OCI-LY7 (cell line): ENCODE measurements at regions not wholly inside any gene's neighbourhood (a gene's known extent, or its start where the extent isn't known, plus 50 kb on each side); places are given as distances from the start of the nearest gene placed in this dataset.

Source experiments
- EZH2phosphoT487 ChIP-seq: fragments of 200-600 bp; sonication (generic); IDR thresholded peaks from 2 replicates; pipeline ENCODE4 v1.6.1; 2018; ENCODE audit warnings: low read depth, borderline replicate concordance, mild to moderate bottlenecking, mixed run types, antibody characterized with exemption, low read length, moderate library complexity, mixed read lengths
- TF ChIP-seq, protein P1 (sequence below): fragments of 200-600 bp; sonication (generic); conservative IDR thresholded peaks from 2 replicates; pipeline ENCODE4 v1.5.1; 2014; ENCODE audit warnings: mild to moderate bottlenecking, antibody characterized with exemption, low read length, moderate library complexity, mixed read lengths

DNA sequence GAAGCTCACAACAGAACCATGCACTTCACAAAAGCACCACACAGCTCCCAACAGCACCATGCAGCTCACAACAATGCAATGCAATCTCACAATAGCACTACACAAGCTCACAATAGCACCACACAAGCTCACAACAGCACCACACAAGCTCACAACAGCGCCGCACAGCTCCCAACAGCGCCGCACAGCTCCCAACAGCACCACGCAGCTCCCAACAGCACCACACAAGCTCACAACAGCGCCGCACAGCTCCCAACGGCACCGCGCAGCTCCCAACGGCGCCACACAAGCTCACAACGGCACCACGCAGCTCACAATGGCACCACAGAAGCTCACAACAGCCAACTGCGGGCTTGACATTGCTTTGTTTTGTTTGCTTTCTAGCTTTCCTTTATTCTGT is 198.1 kb downstream of the DLL1 start:
- TF ChIP-seq, protein P1, sequence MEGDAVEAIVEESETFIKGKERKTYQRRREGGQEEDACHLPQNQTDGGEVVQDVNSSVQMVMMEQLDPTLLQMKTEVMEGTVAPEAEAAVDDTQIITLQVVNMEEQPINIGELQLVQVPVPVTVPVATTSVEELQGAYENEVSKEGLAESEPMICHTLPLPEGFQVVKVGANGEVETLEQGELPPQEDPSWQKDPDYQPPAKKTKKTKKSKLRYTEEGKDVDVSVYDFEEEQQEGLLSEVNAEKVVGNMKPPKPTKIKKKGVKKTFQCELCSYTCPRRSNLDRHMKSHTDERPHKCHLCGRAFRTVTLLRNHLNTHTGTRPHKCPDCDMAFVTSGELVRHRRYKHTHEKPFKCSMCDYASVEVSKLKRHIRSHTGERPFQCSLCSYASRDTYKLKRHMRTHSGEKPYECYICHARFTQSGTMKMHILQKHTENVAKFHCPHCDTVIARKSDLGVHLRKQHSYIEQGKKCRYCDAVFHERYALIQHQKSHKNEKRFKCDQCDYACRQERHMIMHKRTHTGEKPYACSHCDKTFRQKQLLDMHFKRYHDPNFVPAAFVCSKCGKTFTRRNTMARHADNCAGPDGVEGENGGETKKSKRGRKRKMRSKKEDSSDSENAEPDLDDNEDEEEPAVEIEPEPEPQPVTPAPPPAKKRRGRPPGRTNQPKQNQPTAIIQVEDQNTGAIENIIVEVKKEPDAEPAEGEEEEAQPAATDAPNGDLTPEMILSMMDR, result no peak
- TF ChIP-seq EZH2phosphoT487, result no peak
